ENCODE measurements at regions not wholly inside any gene's neighbourhood (a gene's known extent, or its start where the extent isn't known, plus 50 kb on each side); places are given as distances from the start of the nearest gene placed in this dataset.
"Not testable (repeated sequence)": the region's sequence is repeated elsewhere in the genome, so short reads cannot be mapped to it uniquely, and the experiment has no call there.

DNA sequence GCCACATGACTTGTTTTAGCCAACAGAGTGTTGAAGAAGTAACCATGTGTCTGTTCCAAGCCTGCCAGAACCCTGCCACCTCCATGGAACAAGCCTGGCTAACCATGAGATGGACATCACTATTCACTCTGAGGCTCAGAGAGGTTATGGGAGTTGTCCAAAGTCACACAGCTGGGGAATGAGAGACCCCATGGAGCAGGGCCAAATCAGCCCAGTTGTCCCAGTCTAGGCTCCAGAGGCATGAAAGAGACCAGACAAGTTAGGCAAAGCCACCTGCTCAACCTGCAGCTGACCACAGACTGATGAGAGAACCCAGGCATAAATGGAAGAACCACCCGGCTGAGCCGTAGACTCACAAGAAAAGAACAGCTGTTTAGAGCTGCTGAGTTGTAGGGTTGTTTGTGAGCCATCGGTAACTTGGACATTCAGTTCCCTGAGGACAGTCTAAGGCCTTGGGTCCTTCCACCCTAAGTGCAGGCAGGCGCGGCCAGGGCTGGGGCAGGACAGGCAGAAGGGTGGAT, 74.7 kb upstream of the PHF21B start:
- H3K4me1 Mint-ChIP-seq: no peaks in the 10 kb centered on the region
- peaks cover 9% of the 10 kb centered on the region for H3K36me3 Mint-ChIP-seq (ENCODE audit: insufficient read depth)
- H3K4me3 Mint-ChIP-seq: no peak overlapping the region
- ATAC-seq (replicated peaks; ENCODE audit: extremely low read depth, poor library complexity, severe bottlenecking) (no peak), DNase-seq (ENCODE audit: low spot score in 2 of 2) (no peak)
- no peak overlapping the region for H3K27ac Mint-ChIP-seq (ENCODE audit: low read depth)
- peaks cover 36% of the 10 kb centered on the region for H3K27me3 Mint-ChIP-seq
- peaks cover 6% of the 10 kb centered on the region for H3K9me3 Mint-ChIP-seq

DNA sequence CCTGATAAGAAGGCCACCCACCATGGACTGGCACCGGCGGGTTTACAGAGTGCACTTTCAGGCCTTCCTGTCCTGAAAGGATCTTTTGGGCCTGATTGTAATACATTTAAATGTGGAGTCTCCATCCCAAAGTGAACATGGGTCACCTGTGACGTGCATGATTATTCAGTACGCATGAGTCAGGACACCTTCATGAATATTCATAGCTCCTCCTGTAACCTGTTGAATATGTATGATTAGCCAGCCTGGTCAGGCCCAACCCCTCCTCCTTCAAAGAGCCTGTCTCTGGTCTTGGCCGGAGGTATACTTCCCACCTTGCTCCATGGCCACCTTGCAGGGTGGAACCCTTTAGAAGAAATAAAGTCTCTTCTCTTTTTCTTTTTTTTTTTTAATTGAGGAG, 75.9 kb upstream of the NUP50 start:
- no peak overlapping the region for H3K4me3 Mint-ChIP-seq
- DNase-seq (ENCODE audit: low spot score in 2 of 2): no peak
- peaks cover 35% of the 10 kb centered on the region for H3K27me3 Mint-ChIP-seq
- peaks cover 1% of the 10 kb centered on the region for H3K36me3 Mint-ChIP-seq (ENCODE audit: insufficient read depth)
- H3K9me3 Mint-ChIP-seq: no peaks in the 10 kb centered on the region
- H3K4me1 Mint-ChIP-seq: no peaks in the 10 kb centered on the region
- H3K27ac Mint-ChIP-seq (ENCODE audit: low read depth): no peak overlapping the region
- ATAC-seq (replicated peaks; ENCODE audit: extremely low read depth, poor library complexity, severe bottlenecking): no peak

DNA sequence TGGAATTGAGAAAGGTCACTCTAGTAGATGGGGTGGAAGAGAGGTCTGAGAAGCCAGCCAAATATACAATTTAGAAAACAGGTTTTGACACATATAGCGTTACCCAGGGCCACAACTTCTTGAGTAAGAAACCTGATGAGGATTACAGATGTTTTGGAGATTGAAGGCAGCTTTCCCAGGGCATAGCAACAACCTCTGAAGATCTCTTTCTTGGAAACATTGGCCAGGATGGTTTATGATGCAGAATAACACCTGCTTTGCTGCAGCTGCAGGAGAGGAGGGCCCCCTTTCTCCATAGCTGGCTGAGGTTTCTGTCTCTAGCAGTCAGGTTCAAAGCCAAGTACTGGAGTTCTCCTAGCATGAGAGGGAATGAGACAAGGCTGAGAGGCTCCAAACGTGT, 75.1 kb upstream of the NUP50 start:
- peaks cover 1% of the 10 kb centered on the region for H3K36me3 Mint-ChIP-seq (ENCODE audit: insufficient read depth)
- no peaks in the 10 kb centered on the region for H3K4me1 Mint-ChIP-seq
- no peak for ATAC-seq (replicated peaks; ENCODE audit: extremely low read depth, poor library complexity, severe bottlenecking)
- H3K27ac Mint-ChIP-seq (ENCODE audit: low read depth): no peak overlapping the region
- no peaks in the 10 kb centered on the region for H3K9me3 Mint-ChIP-seq
- H3K4me3 Mint-ChIP-seq: no peak overlapping the region
- DNase-seq (ENCODE audit: low spot score in 2 of 2): no peak
- peaks cover 31% of the 10 kb centered on the region for H3K27me3 Mint-ChIP-seq

DNA sequence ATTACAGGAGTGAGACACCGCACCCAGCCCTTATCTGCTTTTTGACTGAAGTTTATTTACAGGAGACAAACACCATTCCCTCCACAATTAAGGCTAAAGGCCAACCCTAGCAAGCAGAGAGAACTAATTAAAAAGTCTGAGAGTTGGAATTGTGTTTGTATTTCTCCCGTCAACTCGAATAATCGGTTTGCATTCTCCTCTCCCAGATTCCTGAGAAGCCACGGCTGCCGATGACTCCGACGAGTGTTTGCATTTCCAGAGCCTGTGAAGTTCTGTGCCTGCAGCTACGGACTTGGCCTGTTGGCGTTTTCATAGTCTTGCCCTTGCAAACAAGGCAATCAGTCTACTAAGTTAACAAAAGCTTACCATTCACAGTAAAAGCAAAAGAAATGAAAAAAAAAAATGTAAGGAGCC, 73.2 kb upstream of the NUP50 start:
- peaks cover 39% of the 10 kb centered on the region for H3K27me3 Mint-ChIP-seq
- no peak overlapping the region for H3K27ac Mint-ChIP-seq (ENCODE audit: low read depth)
- H3K4me1 Mint-ChIP-seq: no peaks in the 10 kb centered on the region
- H3K9me3 Mint-ChIP-seq: no peaks in the 10 kb centered on the region
- peaks cover 1% of the 10 kb centered on the region for H3K36me3 Mint-ChIP-seq (ENCODE audit: insufficient read depth)
- ATAC-seq (replicated peaks; ENCODE audit: extremely low read depth, poor library complexity, severe bottlenecking) (no peak), DNase-seq (ENCODE audit: low spot score in 2 of 2) (no peak)
- no peak overlapping the region for H3K4me3 Mint-ChIP-seq

DNA sequence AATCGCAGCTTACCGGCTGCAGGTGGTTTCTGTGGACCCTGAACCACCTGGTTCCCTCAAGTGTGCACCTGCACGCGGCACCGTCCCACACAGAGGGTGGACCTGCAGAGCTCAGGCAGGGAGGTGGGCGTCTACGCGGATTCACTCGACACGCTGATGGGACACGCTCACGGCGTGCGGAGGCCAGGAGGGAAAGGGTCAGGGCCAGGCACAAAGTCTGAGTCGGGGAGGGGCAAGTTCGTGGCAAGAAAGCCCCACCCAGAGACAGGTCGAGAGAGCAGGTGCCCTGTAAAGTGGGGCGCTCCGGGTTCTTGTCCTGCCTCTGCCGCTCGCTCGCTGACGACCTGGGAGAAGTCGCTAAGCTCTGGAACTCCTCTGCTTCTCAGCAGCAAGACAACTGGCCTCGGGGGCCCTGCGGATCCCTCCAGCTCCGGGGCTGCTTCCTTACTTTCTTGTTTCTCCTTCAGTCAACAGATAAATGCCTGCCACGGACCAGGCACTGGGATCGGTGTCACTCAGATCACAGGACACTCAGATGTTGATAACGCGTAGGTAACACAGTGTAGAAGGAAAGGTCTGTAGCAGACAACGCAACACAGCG, 72.4 kb upstream of the NUP50 start:
- H3K27ac Mint-ChIP-seq (ENCODE audit: low read depth): no peak overlapping the region
- H3K36me3 Mint-ChIP-seq (ENCODE audit: insufficient read depth): peaks cover 1% of the 10 kb centered on the region
- H3K27me3 Mint-ChIP-seq: peaks cover 41% of the 10 kb centered on the region
- H3K4me3 Mint-ChIP-seq: no peak overlapping the region
- ATAC-seq (replicated peaks; ENCODE audit: extremely low read depth, poor library complexity, severe bottlenecking) (no peak), DNase-seq (ENCODE audit: low spot score in 2 of 2) (no peak)
- H3K4me1 Mint-ChIP-seq: peaks cover 3% of the 10 kb centered on the region
- H3K9me3 Mint-ChIP-seq: no peaks in the 10 kb centered on the region

DNA sequence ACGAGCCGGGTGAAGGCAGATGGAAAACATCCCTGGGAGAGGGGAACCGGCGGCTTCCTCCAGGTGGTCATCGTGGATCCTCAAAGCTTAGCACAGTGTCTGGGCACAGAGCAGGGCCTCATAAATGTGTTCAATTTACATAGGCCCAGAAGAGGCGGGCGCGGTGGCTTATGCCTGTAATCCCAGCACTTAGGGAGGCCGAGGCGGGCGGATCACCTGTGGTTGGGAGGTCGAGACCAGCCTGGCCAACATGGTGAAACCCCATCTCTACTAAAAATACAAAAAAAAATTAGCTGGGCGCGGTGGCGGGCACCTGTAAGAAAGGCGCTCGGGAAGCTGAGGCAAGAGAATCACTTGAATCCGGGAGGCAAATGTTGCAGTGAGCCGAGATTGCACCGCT, 71.8 kb upstream of the NUP50 start:
- not testable (repeated sequence) for DNase-seq (ENCODE audit: low spot score in 2 of 2); H3K4me1 Mint-ChIP-seq; H3K27ac Mint-ChIP-seq (ENCODE audit: low read depth); H3K36me3 Mint-ChIP-seq (ENCODE audit: insufficient read depth); H3K9me3 Mint-ChIP-seq; ATAC-seq (replicated peaks; ENCODE audit: extremely low read depth, poor library complexity, severe bottlenecking); H3K4me3 Mint-ChIP-seq
- peaks cover 46% of the 10 kb centered on the region for H3K27me3 Mint-ChIP-seq

GRCh38 chr22:45092644-45093043, 71.1 kb upstream of the NUP50 start:
- ATAC-seq (replicated peaks; ENCODE audit: extremely low read depth, poor library complexity, severe bottlenecking) (no peak), DNase-seq (ENCODE audit: low spot score in 2 of 2) (no peak)
- Mint-ChIP-seq H3K27me3 (peaks cover 54% of the 10 kb centered on the region), H3K36me3 (ENCODE audit: insufficient read depth) (peaks cover 1% of the 10 kb centered on the region), H3K9me3 (no peaks in the 10 kb centered on the region), H3K4me3 (no peak overlapping the region), H3K4me1 (peaks cover 6% of the 10 kb centered on the region), H3K27ac (ENCODE audit: low read depth) (no peak overlapping the region)

GRCh38 chr22:45093609-45094008, 70.1 kb upstream of the NUP50 start:
- Mint-ChIP-seq H3K4me1 (peaks cover 6% of the 10 kb centered on the region), H3K36me3 (ENCODE audit: insufficient read depth) (peaks cover 1% of the 10 kb centered on the region), H3K4me3 (no peak overlapping the region), H3K9me3 (no peaks in the 10 kb centered on the region), H3K27ac (ENCODE audit: low read depth) (no peak overlapping the region), H3K27me3 (peaks cover 64% of the 10 kb centered on the region)
- no peak for ATAC-seq (replicated peaks; ENCODE audit: extremely low read depth, poor library complexity, severe bottlenecking)
- DNase-seq (ENCODE audit: low spot score in 2 of 2): no peak

DNA sequence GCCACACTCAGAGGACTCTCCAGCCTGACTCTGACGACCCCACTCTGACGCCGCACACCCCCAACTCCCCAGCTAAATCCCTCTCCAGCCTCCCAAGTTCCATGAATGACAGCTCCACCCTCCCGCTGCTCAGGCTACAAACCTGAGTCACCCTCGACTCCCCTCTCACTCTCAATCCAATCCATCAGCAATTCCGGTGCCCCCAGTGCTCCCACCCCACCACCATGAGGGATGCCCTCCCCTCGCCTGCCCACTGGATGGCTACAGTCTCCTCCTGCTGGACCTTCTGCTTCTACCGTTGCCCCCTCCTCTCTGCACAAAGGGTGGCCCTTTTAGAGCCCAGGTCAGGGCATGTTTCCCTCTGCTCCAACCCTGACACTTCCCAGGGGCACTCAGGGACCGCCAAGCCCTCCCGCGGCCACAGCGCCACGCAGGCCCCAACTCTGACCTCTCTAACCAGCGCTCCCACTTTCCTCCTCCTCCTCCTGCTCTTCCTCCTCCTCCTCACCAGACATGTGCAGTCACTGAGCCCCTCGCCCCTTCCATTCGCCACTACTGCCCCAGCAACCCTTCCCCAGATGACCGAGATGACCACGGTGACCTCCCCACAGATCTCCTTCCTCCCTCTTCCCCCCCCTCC, 69.5 kb upstream of the NUP50 start:
- ATAC-seq (replicated peaks; ENCODE audit: extremely low read depth, poor library complexity, severe bottlenecking): no peak
- Mint-ChIP-seq H3K9me3 (no peaks in the 10 kb centered on the region), H3K27me3 (peaks cover 65% of the 10 kb centered on the region), H3K27ac (ENCODE audit: low read depth) (no peak overlapping the region), H3K4me1 (peaks cover 6% of the 10 kb centered on the region), H3K4me3 (no peak overlapping the region), H3K36me3 (ENCODE audit: insufficient read depth) (peaks cover 1% of the 10 kb centered on the region)
- no peak for DNase-seq (ENCODE audit: low spot score in 2 of 2)

- Mint-ChIP-seq H3K36me3 (ENCODE audit: insufficient read depth) (no peaks in the 10 kb centered on the region), H3K4me3 (no peak overlapping the region), H3K4me1 (peaks cover 6% of the 10 kb centered on the region), H3K27me3 (peaks cover 65% of the 10 kb centered on the region), H3K9me3 (no peaks in the 10 kb centered on the region), H3K27ac (ENCODE audit: low read depth) (no peak overlapping the region)
- DNase-seq (ENCODE audit: low spot score in 2 of 2) (no peak), ATAC-seq (replicated peaks; ENCODE audit: extremely low read depth, poor library complexity, severe bottlenecking) (no peak)
Observed at GRCh38 chr22:45094825-45095224, 68.9 kb upstream of the NUP50 start.

DNA sequence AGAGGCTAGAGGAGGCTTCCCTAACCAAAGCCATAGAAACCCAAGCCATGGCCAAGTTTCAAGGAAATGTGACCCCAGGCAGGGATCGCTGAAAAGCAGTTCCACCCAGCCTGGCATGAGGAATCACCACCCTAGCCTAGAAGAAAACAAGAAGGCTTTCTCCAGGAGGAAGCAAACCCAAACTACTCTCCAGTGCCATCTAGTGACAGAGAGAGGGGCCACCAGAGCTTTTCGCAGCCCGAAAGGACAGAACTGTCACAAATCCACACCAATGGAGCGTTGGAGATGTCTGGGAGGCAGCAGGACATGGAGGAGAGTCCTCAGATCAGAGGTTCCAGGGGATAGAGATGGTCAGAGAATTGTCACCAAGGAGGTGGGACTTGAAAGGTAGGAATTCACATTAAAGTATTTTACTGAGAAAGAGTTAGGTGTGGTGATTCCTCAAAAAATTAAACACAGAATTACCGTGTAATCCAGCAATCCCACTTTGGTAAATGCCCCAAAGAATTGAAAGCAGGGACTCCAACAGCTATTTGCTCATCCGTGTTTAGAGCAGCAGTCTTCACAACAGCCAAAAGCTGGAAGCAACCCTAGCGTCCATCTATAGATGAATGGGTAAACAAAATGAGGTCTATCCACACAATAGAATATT, 67.3 kb upstream of the NUP50 start:
- no peak overlapping the region for H3K27ac Mint-ChIP-seq (ENCODE audit: low read depth)
- no peak for DNase-seq (ENCODE audit: low spot score in 2 of 2)

DNA sequence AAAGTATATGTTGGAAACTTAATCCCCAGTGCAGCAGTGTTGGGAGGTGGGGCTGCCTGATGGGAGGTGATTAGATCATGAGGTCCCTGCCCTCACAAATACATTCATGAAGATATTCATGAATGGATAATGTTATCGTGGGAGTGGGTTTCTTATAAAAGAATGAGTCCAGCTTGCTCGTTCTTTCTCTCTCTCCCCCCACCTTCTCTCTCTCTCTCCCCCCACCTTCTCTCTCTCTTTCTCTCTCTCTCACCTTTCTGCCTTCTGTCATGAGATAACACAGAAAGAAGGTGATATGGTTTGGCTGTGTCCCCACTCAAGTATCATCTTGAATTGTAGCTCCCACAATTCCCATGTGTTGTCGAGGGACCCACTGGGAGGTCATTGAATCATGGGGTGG, 66.7 kb upstream of the NUP50 start:
- no peak for DNase-seq (ENCODE audit: low spot score in 2 of 2)
- Mint-ChIP-seq H3K4me3 (no peak overlapping the region), H3K36me3 (ENCODE audit: insufficient read depth) (no peaks in the 10 kb centered on the region), H3K27me3 (peaks cover 72% of the 10 kb centered on the region), H3K4me1 (peaks cover 6% of the 10 kb centered on the region), H3K27ac (ENCODE audit: low read depth) (no peak overlapping the region), H3K9me3 (no peaks in the 10 kb centered on the region)
- ATAC-seq (replicated peaks; ENCODE audit: extremely low read depth, poor library complexity, severe bottlenecking): no peak

More for the DNA sequence above, 67.3 kb upstream of the NUP50 start:
- no peak overlapping the region for H3K4me3 Mint-ChIP-seq
- peaks cover 67% of the 10 kb centered on the region for H3K27me3 Mint-ChIP-seq
- no peak for ATAC-seq (replicated peaks; ENCODE audit: extremely low read depth, poor library complexity, severe bottlenecking)
- no peaks in the 10 kb centered on the region for H3K36me3 Mint-ChIP-seq (ENCODE audit: insufficient read depth)
- no peaks in the 10 kb centered on the region for H3K9me3 Mint-ChIP-seq
- H3K4me1 Mint-ChIP-seq: peaks cover 6% of the 10 kb centered on the region

- Mint-ChIP-seq H3K4me1 (peaks cover 6% of the 10 kb centered on the region), H3K27me3 (peaks cover 82% of the 10 kb centered on the region), H3K36me3 (ENCODE audit: insufficient read depth) (no peaks in the 10 kb centered on the region), H3K4me3 (no peak overlapping the region), H3K9me3 (no peaks in the 10 kb centered on the region), H3K27ac (ENCODE audit: low read depth) (no peak overlapping the region)
- DNase-seq (ENCODE audit: low spot score in 2 of 2) (no peak), ATAC-seq (replicated peaks; ENCODE audit: extremely low read depth, poor library complexity, severe bottlenecking) (no peak)
Observed at GRCh38 chr22:45098056-45098455, 65.7 kb upstream of the NUP50 start.

All from central memory CD8-positive, alpha-beta T cell (primary cell).